ENCODE measurements at regions not wholly inside any gene's neighbourhood (a gene's known extent, or its start where the extent isn't known, plus 50 kb on each side); places are given as distances from the start of the nearest gene placed in this dataset.

- no peak for TF ChIP-seq POLR2AphosphoS5 (IDR thresholded peaks at IDR 0.05; ENCODE audit: low read depth, low read length)
- TF ChIP-seq SPI1 (IDR thresholded peaks at IDR 0.05; ENCODE audit: low read depth, low read length), result no peak
- no peak for TF ChIP-seq POLR2A (IDR thresholded peaks at IDR 0.05; ENCODE audit: low read depth, low read length)
- TF ChIP-seq PAX5 (IDR thresholded peaks at IDR 0.05; ENCODE audit: insufficient read depth, low read length, severe bottlenecking), result no peak
- no peak for TF ChIP-seq TAF1 (IDR thresholded peaks at IDR 0.05; ENCODE audit: low read depth, low read length)
- no peak for TF ChIP-seq POU2F2 (IDR thresholded peaks at IDR 0.05; ENCODE audit: low read depth, low read length)
Observed at GRCh38 chr10:4326647-4327046, 499.4 kb upstream of the AKR1E2 start.
